SK-N-DZ (cell line): ENCODE measurements at regions not wholly inside any gene's neighbourhood (a gene's known extent, or its start where the extent isn't known, plus 50 kb on each side); places are given as distances from the start of the nearest gene placed in this dataset.

ENCODE experiments used
- DNase-seq: peaks from one replicate; pipeline ENCODE4 v3.0.0-alpha.2; 2015; ENCODE audit warnings: low spot score

GRCh38 chr10:61001731-61002122, 57.7 kb upstream of the RHOBTB1 start:
- DNase-seq, result peak; percentile 41

DNA sequence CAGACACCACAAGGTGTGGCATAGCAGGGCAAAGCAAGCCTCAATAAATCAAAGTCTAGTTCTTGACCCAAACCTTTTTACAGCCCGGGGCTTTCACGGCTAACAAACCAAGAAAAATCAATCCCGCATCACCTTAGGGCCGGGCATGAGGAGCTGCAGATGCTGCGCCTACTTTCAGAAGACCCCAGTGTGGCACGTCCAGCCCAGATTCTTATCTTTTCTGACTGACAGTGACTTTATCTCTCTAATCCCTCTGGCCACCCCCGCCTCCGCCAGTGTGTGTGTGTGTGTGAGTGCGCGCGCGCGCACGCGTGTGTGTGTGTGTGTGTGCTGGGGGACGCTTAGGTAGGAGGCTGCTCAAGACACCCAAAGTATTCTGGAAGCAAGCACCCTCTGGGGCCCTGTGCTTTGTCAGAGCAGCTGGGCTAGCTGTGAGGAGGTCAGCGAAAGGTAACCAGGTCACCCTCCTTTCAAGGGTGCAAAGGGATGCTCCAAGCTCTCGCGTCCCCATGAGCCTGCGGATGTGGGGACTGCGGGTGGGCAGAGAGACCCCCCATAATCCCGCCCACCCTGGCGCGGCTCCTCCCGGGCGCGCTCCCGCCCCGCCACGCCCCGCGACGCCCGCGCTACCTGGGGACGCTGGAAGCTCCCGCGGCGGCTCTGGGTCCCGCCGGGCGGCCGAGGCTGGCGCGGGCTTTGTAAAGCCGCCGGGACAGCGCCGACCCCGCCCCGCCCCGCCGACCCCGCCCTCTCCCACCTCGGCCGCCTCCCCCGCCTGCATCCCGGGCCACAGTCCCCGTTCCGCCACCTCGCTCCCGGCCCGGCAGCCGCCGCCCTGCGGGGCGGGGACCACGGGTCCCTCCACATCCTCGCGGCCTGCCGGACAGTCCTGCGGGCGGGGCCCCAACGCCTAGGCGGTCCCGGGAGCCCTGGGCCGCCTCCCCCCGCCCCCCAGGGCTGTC, 57.1 kb upstream of the RHOBTB1 start:
- DNase-seq, result peak; percentile 88

- DNase-seq, result no peak
These were observed 54.9 kb upstream of the RHOBTB1 start for GRCh38 chr10:60998932-60999331.

DNA sequence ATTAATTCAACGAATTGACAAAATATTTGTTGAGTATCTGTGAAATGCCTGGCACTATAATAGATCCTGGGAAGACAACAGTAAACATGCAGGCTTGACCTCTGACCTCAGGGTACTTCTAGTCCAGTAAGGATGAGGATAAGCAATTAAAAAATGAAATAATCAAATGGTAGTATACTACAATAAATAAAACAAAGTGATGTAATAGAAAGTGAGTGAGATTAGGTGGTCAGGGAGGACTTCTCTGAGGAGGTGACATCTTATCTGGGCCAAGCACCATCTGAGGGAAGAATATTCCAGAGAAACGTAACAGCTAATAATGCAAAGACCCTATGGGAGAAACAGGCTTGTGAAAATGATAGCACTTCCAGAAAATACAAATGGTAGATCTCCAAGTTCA, 50.1 kb upstream of the RHOBTB1 start:
- no peak for DNase-seq
